Activated CD4-positive, alpha-beta T cell treated with anti-CD3 and anti-CD28 coated beads for 24 hours (primary cell): ENCODE measurements at regions not wholly inside any gene's neighbourhood (a gene's known extent, or its start where the extent isn't known, plus 50 kb on each side); places are given as distances from the start of the nearest gene placed in this dataset.
"Not testable (repeated sequence)": the region's sequence is repeated elsewhere in the genome, so short reads cannot be mapped to it uniquely, and the experiment has no call there.

ENCODE experiments used
- DNase-seq, 2 donors: peaks; one replicate each; pipeline ENCODE4 v3.0.0-alpha.2; 2020; ENCODE audit warnings: low read depth in 2 of 2

DNA sequence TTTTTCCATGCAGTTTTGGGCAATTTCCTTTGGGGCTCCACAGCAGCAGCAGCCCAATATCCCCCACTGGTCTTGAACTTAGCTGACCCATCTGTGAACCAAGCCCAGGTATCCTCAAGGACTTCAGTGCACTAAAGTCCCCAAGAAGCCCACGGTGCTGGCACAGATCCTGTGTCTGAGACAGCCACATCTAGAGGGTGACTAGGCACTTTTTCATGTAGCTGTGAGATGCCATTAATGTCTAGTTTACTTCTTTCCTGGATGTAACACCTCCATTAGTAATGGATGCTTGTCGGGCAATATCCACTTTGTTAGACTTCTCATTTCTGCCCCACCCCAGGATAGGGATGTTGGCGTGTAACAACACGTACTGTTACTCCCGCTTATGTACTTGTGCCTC lies 117.9 kb downstream of the GPCPD1 start:
- DNase-seq, result no peak

DNA sequence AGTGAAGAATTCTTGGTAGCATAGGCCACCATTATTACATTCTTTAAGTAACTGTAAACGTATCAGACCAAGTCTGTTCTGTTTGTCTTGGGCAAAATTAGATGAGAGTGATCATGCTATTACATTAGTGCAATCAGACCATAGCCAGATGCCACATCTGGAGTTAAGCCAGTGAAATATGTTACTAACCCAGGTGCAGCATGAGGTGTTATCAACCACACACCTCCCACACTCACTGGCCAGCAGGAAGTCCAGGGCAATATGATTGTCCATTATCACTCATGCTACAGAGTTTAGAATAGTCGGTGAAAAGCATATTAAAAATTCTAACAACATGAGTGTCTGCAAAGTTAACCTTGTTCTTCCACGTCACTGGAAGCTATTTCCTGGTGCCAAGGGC lies 119.4 kb downstream of the GPCPD1 start:
- DNase-seq, result no peak

DNA sequence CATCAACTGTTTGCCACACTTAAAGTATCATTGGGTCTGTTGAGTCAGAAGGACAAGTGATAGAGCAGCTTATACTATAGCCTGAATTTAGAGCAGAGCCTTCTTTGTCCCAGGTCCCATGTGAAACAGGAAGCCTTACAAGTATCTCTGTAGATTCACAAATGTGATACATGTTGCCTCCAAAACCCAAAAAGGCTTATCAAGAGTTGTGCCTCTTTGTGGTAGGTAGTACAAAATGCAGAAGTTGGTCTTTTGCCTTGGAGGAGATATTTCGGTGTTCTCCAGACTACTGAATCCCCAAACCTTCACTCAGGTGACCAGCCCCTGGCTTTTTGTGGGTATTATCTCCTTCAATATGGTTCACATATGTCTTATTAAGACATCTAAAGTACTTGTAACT lies 121.2 kb downstream of the GPCPD1 start:
- no peak for DNase-seq

DNA sequence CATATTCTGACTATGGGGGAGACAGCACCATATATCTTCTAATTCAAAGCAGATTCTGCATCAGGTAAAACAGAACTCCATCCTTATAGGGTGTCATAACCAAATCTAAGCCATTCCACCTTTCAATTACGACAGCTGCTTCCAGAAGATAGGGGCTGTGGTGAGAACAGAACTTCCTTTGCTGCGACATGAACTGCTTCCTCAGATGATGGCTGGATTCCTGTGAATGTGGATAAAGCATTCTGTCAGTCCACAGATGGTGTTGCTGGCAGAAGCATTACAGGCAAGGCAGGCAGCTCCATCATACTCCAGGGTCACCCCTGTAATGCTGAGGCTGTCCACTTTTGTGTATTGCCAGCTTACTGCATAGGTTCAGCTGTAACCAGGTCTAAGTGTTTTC lies 122.0 kb downstream of the GPCPD1 start:
- no peak for DNase-seq

DNA sequence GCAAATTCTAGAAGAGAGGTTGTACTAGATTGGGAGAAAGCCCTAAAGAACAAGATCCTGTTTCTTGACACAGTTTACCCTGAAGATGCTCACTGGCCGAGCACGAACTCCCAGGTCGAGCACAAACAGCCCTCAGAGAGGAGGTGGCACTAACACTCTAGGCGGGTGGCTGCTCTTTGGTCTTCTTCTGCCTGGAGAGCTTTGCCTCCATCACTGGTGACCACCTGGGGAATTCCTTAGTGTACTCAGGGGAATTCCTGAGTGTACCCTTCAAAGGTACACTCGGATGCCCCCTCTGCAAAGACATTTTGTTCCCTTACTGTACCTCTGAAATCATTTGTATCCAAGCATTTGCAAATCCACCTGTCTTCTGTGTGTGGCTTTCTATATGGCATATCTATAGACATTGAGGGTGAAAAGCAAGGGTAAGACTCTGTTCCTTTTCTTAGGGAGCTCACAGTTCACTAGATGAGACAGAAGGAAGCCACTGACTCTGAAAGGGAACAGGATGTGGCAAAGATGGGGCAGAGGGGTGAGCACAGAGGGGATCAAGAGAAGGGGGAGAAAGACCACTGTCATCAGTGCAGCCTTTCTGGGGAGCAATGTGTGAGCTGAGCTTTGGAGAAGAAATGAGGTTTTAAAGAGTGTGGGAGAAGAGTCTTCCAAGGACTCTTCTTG lies 124.3 kb downstream of the GPCPD1 start:
- no peak for DNase-seq

DNA sequence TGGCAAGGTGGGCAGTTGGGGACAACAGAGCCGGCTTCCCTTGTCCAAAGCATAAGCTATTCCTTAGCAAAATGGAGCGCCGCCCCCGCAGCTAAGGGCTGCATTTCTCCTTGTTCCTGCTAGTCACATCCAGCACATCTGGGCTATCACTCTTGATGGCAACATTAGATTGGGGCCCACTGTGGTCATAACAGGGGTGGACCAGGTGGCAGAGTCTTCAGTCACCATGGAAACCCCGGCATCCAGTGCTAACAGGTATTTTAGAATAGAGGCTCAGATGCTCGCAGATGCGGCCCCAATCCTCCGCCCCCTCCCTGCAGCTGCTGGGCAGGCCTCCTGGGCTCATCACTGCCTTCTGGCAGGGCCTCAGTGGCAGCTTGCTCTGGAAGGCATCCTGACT lies 125.9 kb downstream of the GPCPD1 start:
- DNase-seq, result no peak

DNA sequence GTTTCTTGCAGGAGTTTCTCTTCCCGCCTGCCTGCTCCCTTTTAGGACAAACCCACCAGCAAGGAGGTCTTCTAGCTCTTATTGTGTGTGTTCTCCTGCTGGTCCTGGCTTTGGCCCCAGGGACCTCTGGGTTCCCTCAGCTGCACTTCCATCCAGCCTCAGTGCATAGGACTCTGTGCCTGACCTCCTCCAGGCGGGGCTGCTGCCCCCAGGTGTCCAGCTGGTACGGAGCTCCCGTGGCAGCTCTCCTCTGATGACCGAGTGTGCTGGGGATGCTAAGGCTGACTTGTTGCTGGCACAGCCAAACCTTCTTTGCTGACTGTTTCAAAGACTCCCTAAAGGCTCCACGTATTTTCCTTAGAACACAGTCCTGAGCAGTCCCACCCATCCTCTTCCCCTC lies 126.5 kb downstream of the GPCPD1 start:
- DNase-seq, result no peak

DNA sequence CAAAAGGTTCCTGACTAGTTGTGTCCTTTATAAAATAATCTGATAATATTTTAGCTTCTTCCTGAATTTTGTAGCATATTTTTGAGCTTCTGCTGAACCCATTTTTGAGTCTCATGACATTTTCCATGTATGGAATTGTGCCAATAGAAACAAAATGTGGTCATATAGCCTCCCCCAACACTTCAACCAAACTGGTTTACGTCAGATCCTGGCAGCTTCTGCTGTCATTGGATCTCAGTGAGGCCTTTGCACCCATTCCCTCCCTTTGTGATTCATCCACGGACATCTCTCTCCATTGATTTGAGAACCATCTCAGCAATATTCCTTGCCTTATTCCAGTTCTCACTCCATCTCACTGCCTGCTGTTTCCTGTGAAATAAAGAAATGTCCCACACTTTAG lies 128.0 kb downstream of the GPCPD1 start:
- DNase-seq, result no peak

DNA sequence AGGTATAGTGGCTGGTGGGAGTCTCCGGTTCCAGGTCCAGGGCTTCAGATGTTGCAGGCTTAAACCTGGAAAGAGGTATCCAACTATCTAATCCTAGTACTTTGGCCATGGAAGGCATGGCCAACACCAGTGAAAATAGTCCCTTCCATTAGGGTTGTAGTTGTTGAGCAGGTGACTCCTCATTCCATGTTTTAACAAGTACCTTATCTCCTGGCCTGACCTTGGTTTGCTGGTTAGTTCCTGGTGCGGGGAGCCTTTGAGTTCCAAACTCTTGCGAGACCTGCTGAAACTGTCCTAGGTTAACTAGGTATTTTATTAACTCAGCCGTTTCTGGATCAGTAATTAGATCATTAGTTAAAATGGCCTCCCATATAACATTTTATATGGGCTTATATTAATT lies 128.9 kb downstream of the GPCPD1 start:
- no peak for DNase-seq

DNA sequence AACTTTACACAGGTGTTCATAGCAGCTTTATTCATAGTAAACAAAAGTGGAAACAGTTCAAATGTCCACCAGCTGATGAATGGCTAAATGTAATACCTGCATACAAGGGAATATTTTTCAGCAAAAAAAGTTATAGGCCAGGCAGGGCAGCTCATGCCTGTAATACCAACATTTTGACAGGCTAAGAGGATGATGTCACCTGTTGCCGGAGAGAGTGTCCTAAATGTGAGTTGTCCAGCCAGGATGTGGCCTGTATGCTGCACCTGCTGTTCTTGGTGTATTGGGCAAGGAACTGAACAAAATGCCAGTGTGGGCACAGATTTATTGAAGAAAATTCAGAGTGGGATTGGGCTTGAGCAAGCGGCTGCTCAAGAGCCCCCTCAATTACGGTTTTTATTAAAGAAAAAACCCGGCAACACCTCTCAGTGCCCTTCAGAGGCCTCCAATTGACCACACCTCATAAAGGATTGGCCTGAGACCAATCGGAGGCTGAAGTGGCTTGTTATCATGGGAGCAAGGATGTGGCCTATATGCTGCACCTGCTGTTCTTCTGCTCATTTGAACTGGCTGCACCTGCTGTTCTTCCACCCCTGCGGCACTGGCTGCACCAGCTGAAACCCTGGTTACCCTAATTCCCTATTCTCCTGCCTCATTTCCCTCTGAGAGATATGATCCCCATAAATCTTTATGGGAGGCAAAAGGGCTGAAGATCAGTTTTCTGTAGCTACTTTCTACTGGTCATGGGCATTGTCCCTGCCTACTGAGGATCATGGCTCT lies 129.8 kb downstream of the GPCPD1 start:
- DNase-seq, result no peak

DNA sequence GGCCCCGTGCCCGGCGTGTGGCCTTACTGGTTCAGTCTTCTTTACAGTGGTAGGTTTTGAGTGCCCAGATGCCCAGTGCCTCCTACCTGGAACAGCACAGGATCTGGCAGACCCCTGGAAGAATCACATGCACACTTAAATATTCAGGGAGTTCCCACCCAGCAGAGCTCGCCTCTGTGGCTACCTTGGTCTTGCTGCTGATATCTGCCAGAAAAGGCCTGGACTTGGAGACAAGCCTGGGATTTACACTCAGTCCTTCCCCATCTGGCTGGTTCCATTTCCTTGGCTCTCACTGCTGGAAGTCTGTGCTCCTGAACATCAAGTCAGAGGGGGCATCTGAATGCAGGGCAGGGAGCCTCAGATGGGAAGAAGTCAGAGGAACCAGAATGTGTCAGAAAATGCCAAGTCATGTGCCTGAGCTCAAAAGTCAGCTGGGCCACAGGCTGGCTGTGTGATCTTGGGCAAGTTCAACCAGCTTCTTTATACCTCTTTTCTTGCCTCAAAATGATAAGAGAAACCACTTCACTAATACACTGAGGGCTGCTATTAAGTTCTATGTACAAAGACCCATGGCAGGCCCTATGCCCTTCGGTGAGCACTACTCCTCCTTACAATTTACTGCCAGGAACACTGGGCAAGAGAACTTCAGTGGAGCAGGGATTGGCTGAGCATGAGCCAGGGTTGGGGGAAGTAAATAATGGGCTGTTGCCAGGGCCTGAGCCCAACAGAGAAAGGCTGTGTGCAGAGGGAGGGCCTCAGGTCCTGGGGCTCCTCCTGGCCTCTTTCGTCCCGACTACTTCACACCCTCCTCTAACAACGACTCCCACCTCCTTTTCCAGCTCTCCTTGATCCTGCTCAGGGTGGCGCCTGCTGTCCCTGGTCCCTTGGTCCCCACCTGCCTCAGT lies 135.9 kb downstream of the GPCPD1 start:
- no peak for DNase-seq

DNA sequence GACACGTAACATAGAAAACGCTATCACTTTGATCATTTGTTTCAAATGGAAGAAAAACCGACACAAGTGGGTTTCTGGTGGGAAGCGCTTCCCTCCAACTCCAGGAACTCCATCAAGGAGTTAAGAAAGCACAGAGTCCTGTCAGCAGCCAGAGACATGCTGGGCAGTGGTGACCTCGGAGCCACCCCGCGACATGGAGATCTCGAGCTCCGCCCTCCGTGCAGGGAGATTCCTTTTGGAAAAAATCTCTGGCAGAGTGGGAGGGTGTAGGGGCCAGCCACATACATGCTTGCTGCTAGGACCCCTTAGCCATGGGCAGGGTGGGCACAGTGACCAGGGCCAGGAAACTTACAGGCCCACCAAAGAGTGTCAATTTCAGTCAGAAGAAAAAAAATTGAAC lies 138.9 kb downstream of the GPCPD1 start:
- DNase-seq, result not testable (repeated sequence)

DNA sequence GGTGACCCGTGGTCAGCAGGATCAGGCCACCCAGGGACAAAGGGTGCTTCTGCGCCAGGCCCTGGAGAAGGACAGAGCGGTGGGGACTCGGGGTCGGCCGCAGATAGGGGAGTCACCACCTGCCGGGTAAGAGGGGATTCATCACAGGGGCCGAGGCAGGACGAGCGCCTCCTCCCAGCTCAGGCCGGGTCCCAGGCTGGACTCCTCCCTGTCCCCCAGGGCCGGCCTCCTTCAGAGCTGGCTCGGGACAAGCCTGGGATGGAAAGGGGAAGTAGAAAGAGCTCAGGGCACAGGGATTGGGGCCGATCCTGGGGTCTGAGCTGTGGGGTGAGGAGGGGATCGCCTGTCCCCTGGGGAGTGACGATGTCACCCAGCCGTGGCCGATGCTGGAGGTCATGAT lies 139.4 kb downstream of the GPCPD1 start:
- no peak for DNase-seq

DNA sequence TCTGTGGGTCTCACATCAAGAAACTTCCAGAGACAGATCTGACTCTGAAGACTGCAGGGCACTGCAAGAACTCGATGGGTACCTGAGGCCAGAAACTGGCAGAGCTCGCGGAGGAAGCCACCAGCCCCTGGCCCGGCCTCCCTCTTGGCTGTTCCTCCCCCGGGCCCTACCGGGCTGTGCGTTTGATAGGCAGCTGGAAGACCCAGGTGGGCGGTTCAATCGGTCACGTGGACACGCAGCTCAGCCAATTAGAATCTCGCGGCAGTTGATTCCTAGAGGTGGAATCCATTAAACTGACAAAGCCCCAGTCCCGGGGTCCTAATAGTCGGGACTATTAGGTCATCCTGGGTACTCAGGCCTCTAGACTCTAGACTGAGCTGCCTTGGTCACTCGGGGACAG lies 139.9 kb downstream of the GPCPD1 start:
- DNase-seq, result no peak

DNA sequence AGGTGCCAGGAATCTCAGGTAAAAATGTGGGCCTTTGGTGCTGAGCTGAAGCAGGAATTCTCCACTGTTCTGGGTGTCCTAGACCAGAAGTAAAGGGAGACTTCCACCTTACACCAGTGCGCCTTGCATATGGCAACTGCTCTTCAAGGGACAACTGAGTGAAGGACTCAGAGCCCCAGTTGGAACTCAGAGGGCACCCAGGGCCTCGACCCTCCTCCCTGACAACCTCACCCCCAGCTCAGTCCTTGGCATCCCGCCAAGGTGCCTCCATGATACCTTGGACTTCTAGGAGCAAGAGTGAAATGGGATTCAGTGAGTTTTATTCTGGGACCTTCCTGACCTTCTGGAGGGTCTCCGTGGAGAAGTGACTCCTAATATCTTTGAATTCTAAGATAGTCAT lies 140.3 kb downstream of the GPCPD1 start:
- DNase-seq, result no peak

DNA sequence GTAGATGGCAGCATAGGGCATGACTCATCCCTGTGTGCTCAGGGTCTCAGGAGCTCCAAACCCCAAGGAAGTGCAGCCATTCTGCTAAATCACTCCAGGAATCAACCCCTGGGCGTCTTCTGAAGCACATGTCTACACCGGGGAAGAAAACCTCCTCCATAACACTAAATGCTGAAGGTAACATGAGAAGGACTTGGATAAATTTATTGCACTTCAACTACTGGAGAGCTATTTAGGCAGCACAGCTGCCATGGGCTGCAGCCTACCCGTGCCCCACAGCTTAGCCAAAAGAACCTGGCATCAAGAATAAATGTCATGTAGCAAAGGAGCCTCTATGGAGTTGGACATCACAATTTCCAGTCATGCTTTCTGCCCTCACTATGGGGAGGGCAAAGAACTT lies 141.7 kb downstream of the GPCPD1 start:
- DNase-seq, result no peak

DNA sequence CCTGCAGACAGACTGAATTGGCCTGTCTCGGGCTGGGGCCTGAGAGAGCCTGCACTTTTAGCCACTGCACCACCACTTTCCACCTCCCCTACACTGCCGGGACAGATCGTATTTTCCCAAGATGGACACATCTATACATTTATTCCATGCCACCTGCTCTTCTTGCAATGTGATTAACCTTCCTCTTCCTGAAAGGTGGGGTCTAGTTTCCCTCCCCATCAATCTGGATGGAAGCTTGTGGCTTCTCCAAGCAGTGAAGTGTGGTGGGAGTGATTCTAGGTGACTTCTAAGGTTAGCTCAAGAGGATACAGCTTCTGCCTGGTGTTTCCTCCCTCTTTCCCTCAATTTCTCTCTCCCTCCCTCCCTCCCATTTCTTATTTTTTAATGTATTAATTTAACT lies 143.7 kb downstream of the GPCPD1 start:
- DNase-seq, result no peak

DNA sequence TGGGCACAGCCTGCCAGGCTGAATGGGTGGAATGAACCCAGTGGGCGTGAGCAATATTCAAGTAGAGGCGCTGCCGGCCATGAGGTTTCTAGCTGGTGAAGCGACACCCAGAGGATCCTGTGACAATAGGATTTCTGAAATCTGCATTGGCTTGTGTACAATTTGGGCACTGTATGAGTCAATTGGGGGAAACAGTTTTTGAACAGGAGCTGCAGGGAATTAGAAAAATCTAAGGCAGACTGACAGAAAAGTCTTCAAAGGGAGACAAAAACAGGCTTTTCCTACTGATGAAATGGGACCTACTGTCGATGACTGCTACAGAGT lies 145.2 kb downstream of the GPCPD1 start:
- DNase-seq, result no peak

DNA sequence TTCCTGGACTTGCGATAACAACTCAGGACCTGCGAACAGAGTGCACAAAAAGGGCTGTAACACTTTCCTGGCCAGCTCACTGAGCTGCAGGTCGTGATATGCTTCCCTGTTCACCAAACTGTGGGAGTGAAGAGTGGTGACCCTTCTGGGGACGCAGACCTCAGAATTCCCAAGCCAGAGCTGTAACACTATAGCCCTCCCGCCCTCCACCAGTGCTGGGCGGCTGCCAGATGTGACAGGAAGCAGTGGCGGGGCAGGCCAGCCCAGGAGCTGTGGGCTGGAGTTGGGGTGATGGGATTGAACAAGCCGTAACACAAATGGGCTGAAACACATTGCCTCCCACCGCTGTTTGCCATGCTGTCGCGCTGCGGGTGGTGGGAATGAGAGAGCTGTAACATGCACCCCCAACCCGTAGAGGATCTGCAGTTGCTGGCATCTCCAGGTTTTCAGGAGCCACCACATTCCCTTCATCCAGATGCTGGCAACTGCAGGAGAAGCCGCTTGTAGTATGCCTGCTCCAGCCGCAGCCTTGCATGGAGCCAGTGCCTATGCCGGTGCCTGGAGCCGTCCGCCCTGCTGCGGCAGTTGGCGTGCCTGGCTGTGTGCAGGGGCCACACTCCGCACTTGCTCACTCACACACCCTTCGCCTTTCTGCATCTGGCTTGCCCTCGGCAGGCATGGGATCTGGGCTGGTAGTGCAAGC lies 145.8 kb downstream of the GPCPD1 start:
- no peak for DNase-seq

DNA sequence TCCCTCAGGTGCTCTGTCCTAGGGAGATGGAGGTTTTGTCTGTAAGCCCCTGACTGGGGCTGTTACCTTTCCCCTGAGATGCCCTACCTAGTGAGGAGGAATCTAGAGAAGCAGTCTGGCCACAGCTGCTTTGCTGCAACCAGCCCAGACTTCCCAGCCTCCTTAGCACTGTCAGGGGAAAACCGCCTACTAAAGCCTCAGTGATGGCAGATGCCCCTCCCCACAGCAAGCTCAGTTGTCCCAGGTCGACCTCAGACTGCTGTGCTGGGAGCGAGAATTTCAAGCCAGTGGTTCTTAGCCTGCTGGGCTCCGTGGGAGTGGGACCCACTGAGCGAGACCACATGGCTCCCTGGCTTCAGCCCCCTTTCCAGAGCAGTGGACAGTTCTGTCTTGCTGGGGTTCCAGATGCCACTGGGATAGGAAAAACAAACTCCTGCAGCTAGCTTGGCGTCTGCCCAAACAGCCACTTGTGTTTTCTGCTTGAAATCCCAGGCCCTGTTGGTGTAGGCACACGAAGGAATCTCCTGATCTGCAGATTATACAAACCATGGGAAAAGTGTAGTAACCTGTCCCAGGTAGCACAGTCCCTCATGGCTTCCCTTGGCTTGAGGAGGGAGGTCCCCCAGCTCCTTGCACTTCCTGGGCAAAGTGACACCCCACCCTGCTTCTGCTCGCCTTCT lies 146.4 kb upstream of the PROKR2 start:
- no peak for DNase-seq

DNA sequence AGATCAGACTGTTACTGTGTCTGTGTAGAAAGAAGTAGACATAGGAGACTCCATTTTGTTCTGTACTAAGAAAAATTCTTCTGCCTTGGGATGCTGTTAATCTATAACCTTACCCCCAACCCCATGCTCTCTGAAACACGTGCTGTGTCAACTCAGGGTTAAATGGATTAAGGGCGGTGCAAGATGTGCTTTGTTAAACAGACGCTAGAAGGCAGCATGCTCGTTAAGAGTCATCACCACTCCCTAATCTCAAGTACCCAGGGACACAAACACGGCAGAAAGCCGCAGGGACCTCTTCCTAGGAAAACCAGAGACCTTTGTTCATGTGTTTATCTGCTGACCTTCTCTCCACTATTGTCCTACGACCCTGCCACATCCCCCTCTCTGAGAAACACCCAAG lies 137.0 kb upstream of the PROKR2 start:
- not testable (repeated sequence) for DNase-seq

DNA sequence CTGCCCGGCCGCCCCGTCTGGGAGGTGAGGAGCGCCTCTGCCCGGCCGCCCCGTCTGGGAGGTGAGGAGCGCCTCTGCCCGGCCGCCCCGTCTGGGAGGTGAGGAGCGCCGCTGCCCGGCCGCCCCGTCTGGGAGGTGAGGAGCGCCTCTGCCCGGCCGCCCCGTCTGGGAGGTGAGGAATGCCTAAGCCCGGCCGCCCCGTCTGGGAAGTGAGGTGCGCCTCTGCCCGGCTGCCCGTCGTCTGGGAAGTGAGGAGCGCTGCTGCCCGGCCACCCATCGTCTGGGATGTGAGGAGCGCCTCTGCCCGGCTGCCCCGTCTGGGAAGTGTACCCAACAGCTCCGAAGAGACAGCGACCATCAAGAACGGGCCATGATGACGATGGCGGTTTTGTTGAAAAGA lies 136.6 kb upstream of the PROKR2 start:
- not testable (repeated sequence) for DNase-seq
